Activated CD4-positive, alpha-beta T cell treated with anti-CD3 and anti-CD28 coated beads, Interleukin-2, amount 50 U/mL, for 1 hour (primary cell): ENCODE measurements at regions not wholly inside any gene's neighbourhood (a gene's known extent, or its start where the extent isn't known, plus 50 kb on each side); places are given as distances from the start of the nearest gene placed in this dataset.
"Not testable (repeated sequence)": the region's sequence is repeated elsewhere in the genome, so short reads cannot be mapped to it uniquely, and the experiment has no call there.

Source experiments
- DNase-seq: peaks from one replicate; pipeline ENCODE4 v3.0.0-alpha.2; 2020

- no peak for DNase-seq
Observed at GRCh38 chr7:92969061-92969460, 132.7 kb upstream of the CDK6 start.

- DNase-seq, result no peak
Observed at GRCh38 chr7:92968502-92968901, 132.1 kb upstream of the CDK6 start.

GRCh38 chr7:92967238-92967637 lies 130.9 kb upstream of the CDK6 start:
- no peak for DNase-seq

GRCh38 chr7:92964141-92964540 lies 127.8 kb upstream of the CDK6 start:
- no peak for DNase-seq

GRCh38 chr7:92963566-92963965 lies 127.2 kb upstream of the CDK6 start:
- DNase-seq, result no peak

- DNase-seq, result no peak
Observed at GRCh38 chr7:92961961-92962360, 125.6 kb upstream of the CDK6 start.

- DNase-seq, result no peak
Observed at GRCh38 chr7:92956575-92956974, 120.2 kb upstream of the CDK6 start.

GRCh38 chr7:92955081-92955480 lies 118.7 kb upstream of the CDK6 start:
- no peak for DNase-seq

- DNase-seq, result no peak
Observed at GRCh38 chr7:92953657-92954056, 117.3 kb upstream of the CDK6 start.

- DNase-seq, result no peak
Observed at GRCh38 chr7:92949748-92950147, 113.4 kb upstream of the CDK6 start.

- no peak for DNase-seq
Observed at GRCh38 chr7:92945840-92946239, 109.5 kb upstream of the CDK6 start.

GRCh38 chr7:92944633-92945032 lies 108.3 kb upstream of the CDK6 start:
- DNase-seq, result no peak

GRCh38 chr7:92942706-92943105 lies 106.3 kb upstream of the CDK6 start:
- not testable (repeated sequence) for DNase-seq

GRCh38 chr7:92939666-92940360 lies 103.4 kb upstream of the CDK6 start:
- DNase-seq, result no peak

GRCh38 chr7:92934096-92934495 lies 97.7 kb upstream of the CDK6 start:
- DNase-seq, result no peak

GRCh38 chr7:92932450-92932849 lies 96.1 kb upstream of the CDK6 start:
- DNase-seq, result no peak

- DNase-seq, result no peak
Observed at GRCh38 chr7:92930404-92930803, 94.0 kb upstream of the CDK6 start.

GRCh38 chr7:92926697-92927044 lies 90.3 kb upstream of the CDK6 start:
- no peak for DNase-seq

- DNase-seq, result no peak
Observed at GRCh38 chr7:92925876-92926696, 89.7 kb upstream of the CDK6 start.

- DNase-seq, result no peak
Observed at GRCh38 chr7:92924800-92925199, 88.4 kb upstream of the CDK6 start.

GRCh38 chr7:92917230-92917629 lies 80.9 kb upstream of the CDK6 start:
- no peak for DNase-seq

GRCh38 chr7:92916770-92917224 lies 80.4 kb upstream of the CDK6 start:
- DNase-seq, result no peak

GRCh38 chr7:92915348-92915747 lies 79.0 kb upstream of the CDK6 start:
- DNase-seq, result no peak

GRCh38 chr7:92914645-92915044 lies 78.3 kb upstream of the CDK6 start:
- no peak for DNase-seq

- DNase-seq, result no peak
Observed at GRCh38 chr7:92913849-92914248, 77.5 kb upstream of the CDK6 start.
